VCaP (cell line): ENCODE measurements at regions not wholly inside any gene's neighbourhood (a gene's known extent, or its start where the extent isn't known, plus 50 kb on each side); places are given as distances from the start of the nearest gene placed in this dataset.
A peak's percentile ranks its signal among the peaks of the same experiment; 100 is the strongest.

Experiments used
- H3K27ac ChIP-seq: fragments of 450-650 bp; 2 replicates; pipeline ENCODE4 v1.5.1; 2017
- TF ChIP-seq, protein P1 (sequence below): fragments of 450-650 bp; conservative IDR thresholded peaks from 2 replicates; pipeline ENCODE4 v1.5.1; 2017; ENCODE audit warnings: mild to moderate bottlenecking, moderate library complexity

DNA sequence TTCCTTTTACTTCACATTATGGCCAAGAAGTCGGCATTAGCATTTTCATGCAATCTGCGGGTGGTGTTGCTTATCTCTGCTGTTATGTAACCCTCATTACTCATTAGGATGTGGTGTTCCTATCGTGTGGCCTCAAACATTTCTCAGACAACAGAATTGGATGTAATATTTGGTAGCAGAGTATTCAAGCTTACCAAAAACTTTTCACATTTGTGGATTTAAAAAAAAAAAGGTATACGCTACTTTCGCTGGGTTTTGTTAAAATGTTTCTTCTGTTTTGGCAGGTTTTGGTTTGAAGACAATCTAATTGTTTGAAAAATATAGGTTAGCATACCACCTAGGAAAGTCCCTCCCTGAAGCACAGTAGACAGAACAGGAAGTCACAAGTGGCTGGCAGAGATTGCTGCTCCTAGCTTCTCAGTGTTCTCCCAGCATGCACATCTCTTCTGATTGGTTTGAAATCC lies 128.8 kb downstream of the GATA3 start:
- TF ChIP-seq, protein P1, sequence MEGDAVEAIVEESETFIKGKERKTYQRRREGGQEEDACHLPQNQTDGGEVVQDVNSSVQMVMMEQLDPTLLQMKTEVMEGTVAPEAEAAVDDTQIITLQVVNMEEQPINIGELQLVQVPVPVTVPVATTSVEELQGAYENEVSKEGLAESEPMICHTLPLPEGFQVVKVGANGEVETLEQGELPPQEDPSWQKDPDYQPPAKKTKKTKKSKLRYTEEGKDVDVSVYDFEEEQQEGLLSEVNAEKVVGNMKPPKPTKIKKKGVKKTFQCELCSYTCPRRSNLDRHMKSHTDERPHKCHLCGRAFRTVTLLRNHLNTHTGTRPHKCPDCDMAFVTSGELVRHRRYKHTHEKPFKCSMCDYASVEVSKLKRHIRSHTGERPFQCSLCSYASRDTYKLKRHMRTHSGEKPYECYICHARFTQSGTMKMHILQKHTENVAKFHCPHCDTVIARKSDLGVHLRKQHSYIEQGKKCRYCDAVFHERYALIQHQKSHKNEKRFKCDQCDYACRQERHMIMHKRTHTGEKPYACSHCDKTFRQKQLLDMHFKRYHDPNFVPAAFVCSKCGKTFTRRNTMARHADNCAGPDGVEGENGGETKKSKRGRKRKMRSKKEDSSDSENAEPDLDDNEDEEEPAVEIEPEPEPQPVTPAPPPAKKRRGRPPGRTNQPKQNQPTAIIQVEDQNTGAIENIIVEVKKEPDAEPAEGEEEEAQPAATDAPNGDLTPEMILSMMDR: no peak

DNA sequence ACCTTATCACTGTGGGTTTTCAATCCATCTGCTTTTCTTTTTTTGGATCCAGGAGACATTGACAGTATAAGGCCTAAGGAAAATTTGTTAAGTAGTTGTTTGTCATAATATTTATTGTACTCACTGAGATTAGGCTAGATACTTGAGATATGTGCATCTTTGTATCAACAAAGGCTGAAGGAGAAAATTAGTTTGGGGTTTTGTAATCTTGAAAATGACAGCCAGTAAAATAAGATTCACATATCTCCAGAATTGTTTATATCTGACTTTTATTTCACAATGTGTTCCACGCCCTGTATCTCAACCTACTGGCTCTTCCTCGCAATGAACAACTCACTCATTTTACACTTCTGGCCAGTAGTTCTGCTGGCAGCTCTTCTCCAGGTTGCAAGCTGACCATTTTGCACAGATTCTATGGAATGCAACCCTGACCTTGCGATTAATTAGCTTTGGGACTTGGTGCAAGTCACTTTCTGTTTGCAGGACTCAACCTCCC lies 132.7 kb downstream of the GATA3 start:
- H3K27ac ChIP-seq: no peak overlapping the region
- TF ChIP-seq, protein P1: no peak

More for the DNA sequence above, 128.8 kb downstream of the GATA3 start:
- H3K27ac ChIP-seq: no peak overlapping the region

DNA sequence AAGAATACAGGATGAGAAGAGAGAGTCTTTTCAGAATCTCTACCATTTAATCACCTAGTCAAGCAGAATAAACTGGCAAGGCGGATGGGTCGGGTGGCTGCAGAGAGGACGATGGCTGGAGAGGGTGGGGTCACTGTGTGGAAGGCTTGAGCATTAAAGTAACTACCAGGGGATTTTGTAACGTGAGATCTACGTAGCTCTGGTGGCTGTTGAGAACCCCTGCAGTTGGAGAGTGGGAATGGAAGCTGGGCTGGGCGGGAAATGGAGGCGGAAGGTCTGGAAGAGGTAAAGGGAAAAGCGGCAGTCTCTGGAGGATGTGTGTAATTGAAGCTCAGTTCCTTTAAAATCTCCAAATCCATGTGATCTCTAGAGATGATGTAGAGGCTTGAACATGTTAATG lies 135.0 kb downstream of the GATA3 start:
- H3K27ac ChIP-seq: no peak overlapping the region
- TF ChIP-seq, protein P1: no peak

GRCh38 chr10:8192301-8192700 lies 137.8 kb downstream of the GATA3 start:
- TF ChIP-seq, protein P1: no peak
- no peak overlapping the region for H3K27ac ChIP-seq

DNA sequence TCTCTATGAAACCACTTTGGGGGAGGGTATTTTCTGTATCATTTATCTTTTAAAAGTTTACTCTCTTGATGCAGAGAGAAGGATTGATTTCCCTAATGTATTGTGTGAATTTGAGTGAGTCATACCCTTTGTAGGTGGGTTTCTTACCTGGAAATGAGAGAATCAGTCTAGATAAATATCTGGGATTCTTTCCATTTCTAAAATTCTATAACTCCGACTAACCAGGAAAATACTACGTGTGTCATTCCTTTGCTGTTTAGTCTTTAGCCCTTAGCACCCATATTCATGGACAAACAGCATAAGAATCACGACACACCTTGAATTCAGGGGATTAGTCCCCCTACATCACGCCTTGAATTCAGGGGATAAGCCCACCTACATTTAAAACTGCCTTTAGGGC lies 139.1 kb downstream of the GATA3 start:
- H3K27ac ChIP-seq: no peak overlapping the region
- TF ChIP-seq, protein P1: no peak

DNA sequence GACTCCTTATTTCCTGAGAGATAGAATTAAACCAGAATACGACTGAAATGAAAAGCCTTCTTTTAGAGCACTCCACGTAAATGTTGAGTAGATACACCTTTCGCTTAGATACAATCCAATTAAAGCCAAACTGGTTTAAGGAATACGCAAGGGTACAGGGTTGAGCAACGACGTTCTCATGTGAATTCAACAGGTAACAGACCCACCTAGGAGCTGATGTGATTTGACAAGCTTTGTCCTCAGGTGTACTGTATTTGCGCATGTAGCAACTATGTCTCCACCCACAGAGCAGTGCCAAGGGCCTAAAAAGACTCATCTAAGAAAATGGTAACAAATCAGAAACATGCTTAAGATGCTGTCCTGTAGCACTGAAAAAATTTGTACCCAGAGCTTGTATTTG lies 139.6 kb downstream of the GATA3 start:
- H3K27ac ChIP-seq: no peak overlapping the region
- TF ChIP-seq, protein P1: no peak

DNA sequence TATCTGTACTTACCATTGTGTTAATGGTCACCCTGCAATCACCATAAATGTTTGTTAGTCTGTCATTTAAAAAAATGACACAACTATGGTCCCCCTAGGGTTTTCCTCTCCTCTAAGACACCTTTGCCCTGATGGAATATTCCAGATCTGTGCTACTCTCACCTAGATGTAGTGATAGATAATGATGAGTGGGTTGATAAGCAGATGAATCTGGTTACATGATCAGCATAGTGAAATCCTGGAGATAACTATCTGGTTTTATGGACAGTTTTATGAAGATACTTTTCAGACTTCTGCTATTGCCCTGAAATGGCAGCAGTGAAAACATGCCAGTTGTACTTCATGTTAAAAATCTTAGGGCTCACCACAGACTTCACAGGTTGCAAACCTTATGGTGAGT lies 152.4 kb downstream of the GATA3 start:
- H3K27ac ChIP-seq: peak overlapping the region; percentile 49
- TF ChIP-seq, protein P1: no peak
